Urinary bladder (tissue), 3 donors: ENCODE measurements at regions not wholly inside any gene's neighbourhood (a gene's known extent, or its start where the extent isn't known, plus 50 kb on each side); places are given as distances from the start of the nearest gene placed in this dataset.

ENCODE experiments used
- DNase-seq: peaks from one replicate; pipeline ENCODE4 v3.0.0-alpha.2; 2015; ENCODE audit errors: extremely low spot score
- H3K27ac ChIP-seq: one replicate; pipeline ENCODE4 v1.5.1; 2013; ENCODE audit warnings: low read depth, mild to moderate bottlenecking, moderate library complexity
- H3K36me3 ChIP-seq: one replicate; pipeline ENCODE4 v1.6.1; 2013; ENCODE audit warnings: mild to moderate bottlenecking, moderate library complexity; ENCODE audit not compliant: insufficient read depth
- H3K4me1 ChIP-seq: one replicate; pipeline ENCODE4 v1.6.1; 2013; ENCODE audit warnings: mild to moderate bottlenecking, moderate library complexity; ENCODE audit not compliant: insufficient read depth
- H3K4me3 ChIP-seq: one replicate; pipeline ENCODE4 v1.5.1; 2013; ENCODE audit warnings: low read depth, low read length
- WGBS: extraction: QIAGEN DNeasy Blood & Tissue Kit; methylation state at CpG from one replicate; pipeline ENCODE4 v1.1.7; 2013; 5-methylcytosine and 5-hydroxymethylcytosine counted together
- donor health status: healthy with polysubstance abuse.
- donor health status: healthy.

GRCh38 chr3:104137116-104137515 is 1229.6 kb upstream of the ALCAM start:
- 65% methylated on average over 4 of the region's 4 CpGs for WGBS
- Histone ChIP-seq H3K36me3 (no peaks in the 10 kb centered on the region), H3K4me1 (no peaks in the 10 kb centered on the region), H3K27ac (no peak overlapping the region), H3K4me3 (no peak overlapping the region)
- no peak for DNase-seq

DNA sequence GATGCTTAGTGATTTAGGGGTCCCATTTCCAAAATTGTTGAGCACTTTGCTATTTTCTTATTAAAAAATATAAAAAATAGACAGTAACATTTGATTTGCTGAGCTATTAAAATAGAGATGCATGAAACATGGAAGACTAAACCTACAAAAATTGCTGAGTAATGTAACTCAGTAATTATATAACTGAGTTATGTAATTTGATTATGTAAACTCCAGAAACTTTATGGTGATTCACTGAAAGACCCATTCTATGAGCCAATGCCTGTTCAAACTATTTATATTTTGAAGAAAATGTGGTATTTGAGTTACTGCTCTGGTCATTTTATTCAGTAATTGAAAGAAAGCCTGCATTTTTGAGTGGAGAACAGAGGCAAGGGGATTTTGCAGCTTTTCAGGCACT is 1221.5 kb upstream of the ALCAM start:
- no peak overlapping the region for H3K4me3 ChIP-seq
- no peak overlapping the region for H3K27ac ChIP-seq
- H3K36me3 ChIP-seq, result no peaks in the 10 kb centered on the region
- DNase-seq, result no peak
- H3K4me1 ChIP-seq, result no peaks in the 10 kb centered on the region

- H3K4me3 ChIP-seq, result no peak overlapping the region
- 92% methylated on average over 1 of the region's 1 CpG for WGBS
- no peak for DNase-seq
- no peak overlapping the region for H3K27ac ChIP-seq
- H3K4me1 ChIP-seq, result no peaks in the 10 kb centered on the region
- H3K36me3 ChIP-seq, result no peaks in the 10 kb centered on the region
Measured at GRCh38 chr3:104149154-104149553, 1217.6 kb upstream of the ALCAM start.

- no peak for DNase-seq
- 91% methylated on average over 2 of the region's 2 CpGs for WGBS
- Histone ChIP-seq H3K4me3 (no peak overlapping the region), H3K36me3 (no peaks in the 10 kb centered on the region), H3K4me1 (no peaks in the 10 kb centered on the region), H3K27ac (no peak overlapping the region)
Measured at GRCh38 chr3:104150724-104151123, 1216.0 kb upstream of the ALCAM start.

- WGBS, result 46% methylated on average over 2 of the region's 2 CpGs
- Histone ChIP-seq H3K4me1 (no peaks in the 10 kb centered on the region), H3K4me3 (no peak overlapping the region), H3K36me3 (no peaks in the 10 kb centered on the region), H3K27ac (no peak overlapping the region)
- no peak for DNase-seq
Measured at GRCh38 chr3:104154896-104155295, 1211.8 kb upstream of the ALCAM start.

GRCh38 chr3:104165866-104166265 is 1200.8 kb upstream of the ALCAM start:
- no peaks in the 10 kb centered on the region for H3K36me3 ChIP-seq
- H3K4me1 ChIP-seq, result no peaks in the 10 kb centered on the region
- H3K4me3 ChIP-seq, result no peak overlapping the region
- WGBS, result 79% methylated on average over 2 of the region's 2 CpGs
- no peak for DNase-seq
- no peak overlapping the region for H3K27ac ChIP-seq

DNA sequence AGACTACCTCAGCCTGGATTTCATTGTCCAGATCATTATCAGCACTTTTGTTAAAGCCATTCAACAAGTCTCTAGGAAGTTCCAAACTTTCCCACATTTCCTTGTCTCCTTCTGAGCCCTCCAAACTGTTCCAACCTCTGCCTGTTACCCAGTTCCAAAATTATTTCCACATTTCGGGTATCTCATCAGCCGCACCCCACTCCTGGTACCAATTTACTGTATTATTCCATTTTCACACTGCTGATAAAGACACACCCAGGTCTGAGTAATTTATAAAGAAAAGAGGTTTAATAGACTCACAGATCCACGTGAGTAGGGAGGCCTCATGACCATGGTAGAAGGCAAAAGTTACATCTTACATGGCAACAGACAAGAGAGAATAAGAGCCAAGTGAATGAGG is 1198.3 kb upstream of the ALCAM start:
- DNase-seq, result no peak
- 87% methylated on average over 3 of the region's 3 CpGs for WGBS
- no peaks in the 10 kb centered on the region for H3K36me3 ChIP-seq

DNA sequence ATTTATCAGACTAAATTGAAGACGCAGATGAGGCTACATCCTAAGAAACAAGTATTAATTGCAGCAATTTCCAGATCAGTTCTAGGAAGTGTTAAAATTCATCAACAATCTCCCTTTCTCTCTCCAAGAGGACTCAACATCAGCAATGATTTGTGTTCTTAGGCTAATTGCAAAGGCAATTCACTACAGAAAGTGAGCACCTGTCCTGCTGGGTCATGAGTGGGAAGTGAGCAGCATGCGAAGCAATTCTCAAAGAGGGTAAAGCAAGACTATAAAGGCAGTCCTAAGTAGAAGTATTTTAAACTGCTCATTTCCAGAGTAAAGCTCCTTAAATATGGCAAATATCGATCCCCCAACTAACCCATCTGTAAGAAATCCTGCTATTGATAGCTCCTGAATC is 1191.0 kb upstream of the ALCAM start:
- Histone ChIP-seq H3K27ac (no peak overlapping the region), H3K4me3 (no peak overlapping the region), H3K36me3 (no peaks in the 10 kb centered on the region), H3K4me1 (no peaks in the 10 kb centered on the region)
- no peak for DNase-seq
- WGBS, result 82% methylated on average over 3 of the region's 3 CpGs

More for the DNA sequence above, 1198.3 kb upstream of the ALCAM start:
- Histone ChIP-seq H3K4me3 (no peak overlapping the region), H3K27ac (no peak overlapping the region), H3K4me1 (no peaks in the 10 kb centered on the region)

DNA sequence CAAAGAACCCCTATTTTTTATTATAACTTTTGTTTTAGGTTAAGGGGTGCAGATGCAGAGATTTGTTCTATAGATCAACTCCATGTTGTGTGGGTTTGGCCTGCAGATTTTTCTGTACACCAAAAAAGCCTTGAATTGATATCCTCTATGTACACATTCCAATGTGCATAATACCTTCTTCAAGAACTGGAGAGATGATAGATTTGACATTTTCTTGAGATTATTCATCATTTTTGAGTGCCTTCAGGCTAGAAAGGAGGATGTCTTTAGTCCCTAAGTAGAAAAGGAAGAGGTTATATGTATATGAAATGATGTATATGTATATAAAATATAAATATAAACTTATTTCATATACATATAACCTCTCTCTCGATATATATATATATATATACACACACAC is 1190.0 kb upstream of the ALCAM start:
- no peaks in the 10 kb centered on the region for H3K36me3 ChIP-seq
- no peak overlapping the region for H3K4me3 ChIP-seq
- WGBS, result 86% methylated on average over 1 of the region's 1 CpG
- DNase-seq, result no peak
- H3K27ac ChIP-seq, result no peak overlapping the region
- no peaks in the 10 kb centered on the region for H3K4me1 ChIP-seq

DNA sequence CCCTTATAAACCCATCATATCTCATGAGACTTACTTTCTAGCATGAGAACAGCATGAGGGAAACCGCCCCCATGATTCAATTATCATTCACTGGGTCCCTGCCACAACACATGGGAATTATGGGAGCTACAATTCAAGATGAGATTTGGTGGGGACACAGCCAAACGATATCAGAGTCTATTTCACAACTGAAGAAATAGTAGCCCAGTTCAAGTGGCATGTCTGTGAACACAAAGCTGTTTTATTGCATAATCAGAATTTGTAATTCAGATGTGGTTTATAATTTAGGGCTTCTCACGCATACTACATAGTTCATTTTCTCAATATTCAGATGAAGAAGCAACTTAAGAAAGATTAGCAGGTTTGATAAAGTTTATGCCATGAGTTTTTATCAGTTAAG is 1188.0 kb upstream of the ALCAM start:
- no peak for DNase-seq
- no peak overlapping the region for H3K4me3 ChIP-seq
- no peaks in the 10 kb centered on the region for H3K36me3 ChIP-seq
- H3K27ac ChIP-seq, result no peak overlapping the region
- WGBS, result 86% methylated on average over 3 of the region's 3 CpGs
- H3K4me1 ChIP-seq, result no peaks in the 10 kb centered on the region

DNA sequence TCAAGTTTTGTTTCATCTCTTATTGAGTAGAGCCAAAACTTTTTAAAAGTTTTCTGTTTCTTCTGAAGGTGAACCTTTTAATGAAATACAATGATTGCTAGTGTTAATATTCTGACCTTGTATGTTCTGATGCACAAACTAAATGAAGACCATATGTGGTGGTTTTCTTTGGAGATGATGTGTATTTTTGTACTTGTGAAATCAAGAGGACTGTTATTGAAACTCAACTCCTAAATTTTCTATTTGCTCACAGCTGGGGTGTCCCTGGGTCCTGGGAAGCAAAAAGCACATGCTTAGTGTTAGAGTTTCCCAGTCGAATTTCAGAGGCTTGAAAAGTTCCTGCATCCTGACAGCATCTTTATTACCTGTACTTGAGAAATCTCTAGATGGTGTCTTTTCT is 1185.8 kb upstream of the ALCAM start:
- no peak for DNase-seq
- Histone ChIP-seq H3K36me3 (no peaks in the 10 kb centered on the region), H3K4me3 (no peak overlapping the region), H3K4me1 (no peaks in the 10 kb centered on the region), H3K27ac (no peak overlapping the region)
- 38% methylated on average over 1 of the region's 1 CpG for WGBS

DNA sequence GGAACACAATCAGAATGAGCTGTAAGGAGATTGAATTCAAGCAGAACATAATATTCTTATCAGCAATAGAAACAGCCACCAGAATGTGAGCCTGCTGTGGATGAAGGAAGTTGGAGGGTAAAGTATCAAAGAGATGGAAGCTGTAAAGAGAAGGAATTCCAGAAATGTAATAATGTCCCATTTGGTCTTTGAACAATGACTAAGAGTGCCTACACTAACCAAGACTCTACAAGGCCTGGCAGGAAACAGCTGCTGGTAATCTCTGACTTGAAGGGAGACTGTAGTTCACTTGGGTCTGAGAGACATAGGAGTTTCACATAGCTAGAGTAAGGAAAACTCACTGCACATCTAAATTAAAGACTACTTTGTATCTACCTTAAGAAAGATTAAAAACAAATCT is 1176.0 kb upstream of the ALCAM start:
- H3K27ac ChIP-seq, result no peak overlapping the region
- DNase-seq, result no peak
- no peaks in the 10 kb centered on the region for H3K36me3 ChIP-seq
- H3K4me1 ChIP-seq, result no peaks in the 10 kb centered on the region
- no peak overlapping the region for H3K4me3 ChIP-seq

DNA sequence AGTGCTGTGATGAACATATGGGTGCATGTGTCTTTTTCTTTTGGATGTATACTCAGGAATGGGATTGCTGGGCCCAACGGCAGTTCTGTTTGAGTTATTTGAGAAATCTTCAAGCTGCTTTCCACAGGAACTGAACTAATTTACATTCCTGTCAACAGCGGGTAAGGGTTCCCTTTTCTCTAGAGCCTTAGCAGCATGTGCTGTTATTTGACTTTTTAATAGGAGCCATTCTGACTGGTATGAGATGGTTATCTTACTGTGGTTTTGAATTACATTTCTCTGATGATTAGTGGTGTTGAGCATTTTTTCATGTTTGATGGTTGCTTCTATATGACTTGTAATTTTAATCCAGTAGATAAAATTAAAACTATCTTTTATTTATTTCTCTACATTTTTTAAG is 1168.6 kb upstream of the ALCAM start:
- no peaks in the 10 kb centered on the region for H3K4me1 ChIP-seq
- H3K36me3 ChIP-seq, result no peaks in the 10 kb centered on the region
- no peak overlapping the region for H3K4me3 ChIP-seq
- 27% methylated on average over 2 of the region's 2 CpGs for WGBS
- DNase-seq, result no peak
- H3K27ac ChIP-seq, result no peak overlapping the region

GRCh38 chr3:104206925-104207324 is 1159.8 kb upstream of the ALCAM start:
- 70% methylated on average over 2 of the region's 2 CpGs for WGBS
- Histone ChIP-seq H3K27ac (no peak overlapping the region), H3K4me3 (no peak overlapping the region), H3K4me1 (no peaks in the 10 kb centered on the region), H3K36me3 (no peaks in the 10 kb centered on the region)
- no peak for DNase-seq

DNA sequence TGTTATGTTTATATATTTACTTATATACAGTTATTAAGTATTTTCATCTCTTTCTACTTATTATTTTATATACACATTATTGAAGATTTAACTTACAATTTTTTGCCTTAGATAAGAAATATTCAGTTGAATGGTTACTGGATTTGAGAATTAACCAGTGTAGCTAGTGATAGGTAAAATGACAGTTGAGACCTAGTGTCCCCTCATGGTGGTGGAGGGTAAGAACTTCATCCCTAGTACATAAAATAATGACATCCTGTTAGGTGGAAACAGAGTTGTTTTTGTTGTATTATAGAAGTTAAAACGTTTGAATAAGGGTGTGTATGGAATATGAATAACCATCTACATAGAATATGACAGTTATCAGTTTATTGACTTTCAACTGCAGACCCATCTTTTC is 1152.4 kb upstream of the ALCAM start:
- 31% methylated on average over 1 of the region's 1 CpG for WGBS
- Histone ChIP-seq H3K27ac (no peak overlapping the region), H3K36me3 (no peaks in the 10 kb centered on the region), H3K4me3 (no peak overlapping the region), H3K4me1 (no peaks in the 10 kb centered on the region)
- DNase-seq, result no peak
